T-cell (primary cell): ENCODE measurements at regions not wholly inside any gene's neighbourhood (a gene's known extent, or its start where the extent isn't known, plus 50 kb on each side); places are given as distances from the start of the nearest gene placed in this dataset.

Experiments used
- ATAC-seq, 4 experiments: fragments of 200-7000 bp in 3 of 4; fragments of 150-1000 bp in 1 of 4; cut with Tn5 transposase; replicated peaks in 1 of 4; 1 replicate in 3 of 4; 2 replicates in 1 of 4; pipeline ENCODE4 v1.10.0; 2021; ENCODE audit warnings: moderate library complexity in 3 of 4, mild to moderate bottlenecking in 2 of 4, moderate number of reproducible peaks in 1 of 4
- CTCF ChIA-PET, 2 donors: fragments of 300-600 bp; sonication (Branson Sonifier 250); formaldehyde crosslinking; loops; one replicate each; lab custom pipeline; 2022; ENCODE audit warnings: antibody characterized with exemption in 2 of 2; lab: Charles Lee
- POLR2A ChIA-PET, 2 donors: fragments of 300-600 bp; sonication (Branson Sonifier 250); formaldehyde crosslinking; loops; one replicate each; lab custom pipeline; 2022; ENCODE audit warnings: antibody characterized with exemption in 2 of 2; lab: Charles Lee
- DNase-seq, 35 experiments: peaks; one replicate each; pipeline versions ENCODE4 v3.0.0 to v3.0.0-alpha.2; 2013 to 2023
- H3K27ac ChIP-seq: one replicate; pipeline ENCODE4 v1.5.1; 2013; ENCODE audit warnings: low read length
- H3K27me3 ChIP-seq, 2 experiments: replicated peaks in 1 of 2; 1 replicate in 1 of 2; 2 replicates in 1 of 2; pipeline versions ENCODE4 v1.6.1 to v1.7.0; 2013; ENCODE audit warnings: low read length in 1 of 2, mixed read lengths in 1 of 2; ENCODE audit not compliant: control insufficient read depth in 2 of 2, insufficient read depth in 2 of 2; ENCODE audit errors: extremely low read depth in 1 of 2
- H3K36me3 ChIP-seq, 2 donors: 1 replicate in 1 of 2; 2 replicates in 1 of 2; pipeline versions ENCODE4 v1.6.1 to v1.7.0; 2013; ENCODE audit warnings: low read length in 1 of 2; ENCODE audit not compliant: control insufficient read depth in 2 of 2, insufficient read depth in 1 of 2; ENCODE audit errors: extremely low read depth in 1 of 2
- H3K4me1 ChIP-seq, 2 experiments: 1 replicate in 1 of 2; 2 replicates in 1 of 2; pipeline versions ENCODE4 v1.6.1 to v1.7.0; 2013; ENCODE audit warnings: low read length in 2 of 2, mixed read lengths in 1 of 2; ENCODE audit not compliant: insufficient read depth in 2 of 2, control insufficient read depth in 1 of 2; ENCODE audit errors: extremely low read depth in 1 of 2
- H3K4me3 ChIP-seq, 2 donors: 1 replicate in 1 of 2; 2 replicates in 1 of 2; pipeline versions ENCODE4 v1.5.1 to v1.7.0; 2013; ENCODE audit warnings: mild to moderate bottlenecking in 2 of 2, low read length in 1 of 2, moderate library complexity in 1 of 2; ENCODE audit not compliant: control insufficient read depth in 1 of 2; ENCODE audit errors: extremely low read depth in 1 of 2
- H3K9me3 ChIP-seq: 2 replicates; pipeline ENCODE4 v1.7.0; 2013
- H3K27ac Mint-ChIP-seq, 2 donors: one replicate each; pipeline ENCODE4 v1.8.0; 2020 to 2021; ENCODE audit warnings: mild to moderate bottlenecking in 2 of 2, mixed read lengths in 2 of 2
- H3K27me3 Mint-ChIP-seq, 2 donors: one replicate each; pipeline ENCODE4 v1.8.0; 2021 to 2022; ENCODE audit warnings: mixed read lengths in 2 of 2
- H3K36me3 Mint-ChIP-seq: one replicate; pipeline ENCODE4 v1.8.0; 2021; ENCODE audit warnings: mixed read lengths
- H3K4me1 Mint-ChIP-seq, 3 donors: one replicate each; pipeline ENCODE4 v1.8.0; 2020 to 2022; ENCODE audit warnings: mixed read lengths in 3 of 3, mild to moderate bottlenecking in 1 of 3
- H3K4me3 Mint-ChIP-seq, 3 donors: one replicate each; pipeline ENCODE4 v1.8.0; 2020 to 2022; ENCODE audit warnings: mild to moderate bottlenecking in 3 of 3, mixed read lengths in 3 of 3, moderate library complexity in 3 of 3
- H3K9me3 Mint-ChIP-seq, 3 donors: one replicate each; pipeline ENCODE4 v1.8.0; 2020 to 2022; ENCODE audit warnings: mixed read lengths in 3 of 3
- WGBS: methylation state at CpG from one replicate; pipeline ENCODE4 v1.1.5; 2013; ENCODE audit warnings: missing lambda C conversion rate; ENCODE audit not compliant: insufficient coverage; 5-methylcytosine and 5-hydroxymethylcytosine counted together

DNA sequence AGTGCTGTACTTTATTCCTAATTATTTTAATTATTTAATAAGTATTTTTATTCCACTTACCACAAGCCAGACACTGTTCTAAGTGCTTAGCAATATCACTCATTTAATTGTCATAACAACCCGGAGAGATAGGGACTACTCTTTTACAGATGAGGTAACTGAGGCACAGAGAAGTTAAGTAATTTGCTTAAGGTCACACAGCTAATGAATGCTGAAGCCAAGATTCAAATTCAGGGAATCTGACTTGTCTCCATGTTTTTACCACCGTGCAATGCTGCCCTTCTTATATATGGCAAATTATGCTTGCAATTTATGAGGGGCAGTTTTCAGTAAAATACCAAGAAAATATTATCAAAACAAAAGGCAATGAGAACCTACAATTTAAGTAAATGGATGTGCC lies 168.4 kb upstream of the KIF2A start:
- peaks cover 10 to 16% of the 10 kb centered on the region in 2 donors for H3K27me3 Mint-ChIP-seq
- H3K4me3 ChIP-seq: no peak overlapping the region
- no peak overlapping the region for H3K27ac ChIP-seq
- POLR2A ChIA-PET: no interaction called here
- no peak for DNase-seq
- H3K4me1 Mint-ChIP-seq: no peaks in the 10 kb centered on the region
- H3K36me3 ChIP-seq: no peaks in the 10 kb centered on the region
- peaks cover 0 to 7% of the 10 kb centered on the region in 2 experiments for H3K27me3 ChIP-seq
- WGBS: no CpG with 5 or more reads among the region's 2 CpGs
- H3K4me1 ChIP-seq: no peaks in the 10 kb centered on the region
- no peak overlapping the region for H3K27ac Mint-ChIP-seq
- H3K36me3 Mint-ChIP-seq: no peaks in the 10 kb centered on the region
- no peak for ATAC-seq
- CTCF ChIA-PET: no interaction called here
- H3K9me3 Mint-ChIP-seq: no peaks in the 10 kb centered on the region
- H3K4me3 Mint-ChIP-seq: no peak overlapping the region
- H3K9me3 ChIP-seq: no peaks in the 10 kb centered on the region

DNA sequence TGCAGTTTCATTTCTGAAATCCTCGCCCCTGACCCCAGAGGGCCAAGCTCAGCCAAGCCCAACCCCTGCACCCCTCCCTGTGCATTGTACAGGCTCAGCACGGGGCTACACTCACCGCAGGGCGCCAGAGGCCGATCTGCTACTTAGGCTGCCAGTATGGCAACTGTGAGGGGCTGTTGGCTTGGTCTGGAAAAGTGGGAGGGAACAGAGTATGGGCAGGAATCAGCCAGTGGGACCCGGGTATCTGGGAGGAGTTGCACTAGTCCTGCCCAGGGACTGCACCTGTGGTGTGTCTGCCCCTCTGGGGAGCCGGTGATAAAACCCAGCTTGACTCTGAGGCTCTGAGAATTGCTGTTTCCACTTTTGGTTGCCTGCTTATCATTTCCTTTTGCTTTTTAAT lies 167.4 kb upstream of the KIF2A start:
- no peak overlapping the region for H3K27ac ChIP-seq
- Mint-ChIP-seq H3K4me1 (no peaks in the 10 kb centered on the region), H3K4me3 (no peak overlapping the region), H3K9me3 (no peaks in the 10 kb centered on the region), H3K27me3 (peaks cover 12 to 22% of the 10 kb centered on the region in 2 donors), H3K36me3 (no peaks in the 10 kb centered on the region), H3K27ac (no peak overlapping the region)
- H3K9me3 ChIP-seq: no peaks in the 10 kb centered on the region
- WGBS: 86% methylated on average over 4 of the region's 7 CpGs
- no peaks in the 10 kb centered on the region for H3K4me1 ChIP-seq
- no peaks in the 10 kb centered on the region for H3K36me3 ChIP-seq
- no peak overlapping the region for H3K4me3 ChIP-seq
- CTCF ChIA-PET: no interaction called here
- ATAC-seq (no peak), DNase-seq (no peak)
- peaks cover 0 to 7% of the 10 kb centered on the region in 2 experiments for H3K27me3 ChIP-seq
- POLR2A ChIA-PET: no interaction called here

DNA sequence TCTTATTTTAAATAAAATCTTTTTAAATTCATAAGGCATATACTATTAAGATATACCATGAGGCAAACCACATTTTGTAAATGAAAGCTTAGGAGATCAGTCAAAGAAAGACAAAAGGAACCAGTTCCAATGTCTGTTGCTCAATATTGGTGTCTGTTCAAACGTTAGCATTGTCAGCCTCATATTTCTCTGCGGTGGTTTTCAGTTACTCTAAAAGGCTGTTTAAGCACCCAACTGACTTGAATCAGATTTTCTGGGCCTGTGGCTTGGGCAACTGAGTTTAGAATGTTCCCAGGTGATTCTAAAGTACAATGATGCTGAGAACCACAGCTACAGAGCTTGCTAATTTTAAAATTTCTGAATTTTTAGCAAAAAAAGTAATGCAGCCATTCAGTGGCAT lies 166.3 kb upstream of the KIF2A start:
- Histone ChIP-seq H3K4me3 (no peak overlapping the region), H3K27me3 (peaks cover 0 to 16% of the 10 kb centered on the region in 2 experiments), H3K4me1 (no peaks in the 10 kb centered on the region), H3K36me3 (no peaks in the 10 kb centered on the region), H3K9me3 (no peaks in the 10 kb centered on the region), H3K27ac (no peak overlapping the region)
- H3K27me3 Mint-ChIP-seq: peaks cover 16 to 32% of the 10 kb centered on the region in 2 donors
- H3K9me3 Mint-ChIP-seq: no peaks in the 10 kb centered on the region
- no peaks in the 10 kb centered on the region for H3K4me1 Mint-ChIP-seq
- no peak overlapping the region for H3K27ac Mint-ChIP-seq
- POLR2A ChIA-PET: no interaction called here
- WGBS: 80% methylated on average over 2 of the region's 2 CpGs
- CTCF ChIA-PET: no interaction called here
- no peaks in the 10 kb centered on the region for H3K36me3 Mint-ChIP-seq
- H3K4me3 Mint-ChIP-seq: no peak overlapping the region
- ATAC-seq: no peak
- no peak for DNase-seq

DNA sequence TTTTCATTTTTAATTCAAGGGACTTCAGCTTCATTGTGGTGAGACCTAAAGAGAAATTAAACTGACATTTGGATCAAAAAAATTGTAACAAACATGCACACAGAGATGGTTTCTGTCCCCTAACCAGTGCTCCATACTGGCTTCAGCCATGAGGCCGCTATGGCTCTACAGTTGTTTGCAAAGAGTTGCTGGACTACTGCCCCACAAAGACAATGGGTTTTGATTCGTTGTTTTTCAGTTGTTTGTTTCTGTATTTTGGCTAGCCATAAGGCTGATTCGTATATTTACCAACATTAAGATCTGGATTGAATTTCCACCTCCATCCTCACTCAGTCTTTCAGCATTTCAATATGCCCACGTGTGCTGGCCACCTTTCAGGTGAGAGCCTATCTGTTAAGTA lies 163.7 kb upstream of the KIF2A start:
- ChIA-PET CTCF (no interaction called here), POLR2A (no interaction called here)
- H3K36me3 ChIP-seq: no peaks in the 10 kb centered on the region
- H3K27ac ChIP-seq: no peak overlapping the region
- DNase-seq (no peak), ATAC-seq (no peak)
- no peaks in the 10 kb centered on the region for H3K4me1 ChIP-seq
- H3K4me3 Mint-ChIP-seq: no peak overlapping the region
- H3K36me3 Mint-ChIP-seq: no peaks in the 10 kb centered on the region
- WGBS: 73% methylated on average over 2 of the region's 4 CpGs
- H3K4me3 ChIP-seq: no peak overlapping the region
- peaks cover 23 to 47% of the 10 kb centered on the region in 2 donors for H3K27me3 Mint-ChIP-seq
- no peak overlapping the region for H3K27ac Mint-ChIP-seq
- no peaks in the 10 kb centered on the region for H3K9me3 ChIP-seq
- peaks cover 0 to 3% (median 0%) of the 10 kb centered on the region in 3 donors for H3K9me3 Mint-ChIP-seq
- H3K4me1 Mint-ChIP-seq: no peaks in the 10 kb centered on the region
- H3K27me3 ChIP-seq: peaks cover 0 to 18% of the 10 kb centered on the region in 2 experiments

DNA sequence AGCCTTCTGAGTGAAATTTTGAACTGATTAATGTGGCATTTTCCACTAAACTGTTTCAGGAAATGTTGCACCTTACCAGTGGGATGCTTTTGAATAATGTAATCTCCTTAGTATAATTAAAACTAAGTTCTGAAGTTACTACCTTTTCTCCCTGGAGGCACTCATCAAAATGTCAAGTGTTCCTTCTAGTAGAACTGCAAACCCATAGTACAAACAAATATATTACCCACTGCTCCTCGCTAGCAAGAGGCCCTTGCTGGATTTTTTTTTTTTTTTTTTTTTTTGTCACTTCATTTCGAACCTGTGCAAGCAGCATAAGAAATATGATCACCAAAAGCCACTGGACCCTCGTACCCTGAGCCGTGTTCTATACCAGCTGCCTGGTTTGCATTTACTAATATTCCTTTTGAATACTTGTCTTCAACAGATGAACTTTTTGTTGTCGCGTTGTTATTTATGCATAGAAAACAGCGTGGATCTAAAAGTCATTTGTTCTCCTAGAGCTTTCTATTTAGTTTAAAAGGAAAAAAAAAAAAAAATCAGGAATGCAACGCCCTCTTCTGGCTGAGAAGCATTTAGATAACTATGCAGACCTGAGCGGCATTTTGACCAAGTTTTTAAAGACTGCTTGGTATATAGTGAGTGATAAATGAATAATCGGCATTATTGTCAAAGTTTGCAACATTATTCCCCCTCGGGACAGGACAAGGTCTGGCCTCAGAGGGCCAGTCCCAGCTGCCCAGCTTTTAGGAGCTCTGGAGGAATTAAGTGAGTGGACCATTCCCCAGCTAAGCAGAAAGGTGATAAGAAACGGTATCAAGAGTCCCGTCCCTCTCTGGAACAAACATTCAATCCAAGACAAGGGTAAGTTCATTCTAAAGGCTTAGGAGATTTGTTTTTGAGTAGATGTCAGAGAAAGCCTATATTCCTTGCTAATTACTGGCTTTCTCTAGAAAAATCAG lies 162.5 kb upstream of the KIF2A start:
- H3K4me3 ChIP-seq: no peak overlapping the region
- Mint-ChIP-seq H3K4me3 (no peak overlapping the region), H3K27ac (no peak overlapping the region), H3K27me3 (peaks cover 23 to 49% of the 10 kb centered on the region in 2 donors), H3K4me1 (no peaks in the 10 kb centered on the region), H3K9me3 (peaks cover 0 to 3% (median 0%) of the 10 kb centered on the region in 3 donors), H3K36me3 (no peaks in the 10 kb centered on the region)
- no peak overlapping the region for H3K27ac ChIP-seq
- POLR2A ChIA-PET: no interaction called here
- no peak for DNase-seq
- H3K36me3 ChIP-seq: no peaks in the 10 kb centered on the region
- H3K4me1 ChIP-seq: no peaks in the 10 kb centered on the region
- no peak for ATAC-seq
- peaks cover 0 to 16% of the 10 kb centered on the region in 2 experiments for H3K27me3 ChIP-seq
- no CpG with 5 or more reads among the region's 13 CpGs for WGBS
- H3K9me3 ChIP-seq: no peaks in the 10 kb centered on the region
- CTCF ChIA-PET: interaction anchor here (0.6 to 0.7 kb wide), 4 partner anchors 176 to 1185 kb away, joined by 3 to 4 read pairs (median 4); no protein-coding TSS in a partner anchor

DNA sequence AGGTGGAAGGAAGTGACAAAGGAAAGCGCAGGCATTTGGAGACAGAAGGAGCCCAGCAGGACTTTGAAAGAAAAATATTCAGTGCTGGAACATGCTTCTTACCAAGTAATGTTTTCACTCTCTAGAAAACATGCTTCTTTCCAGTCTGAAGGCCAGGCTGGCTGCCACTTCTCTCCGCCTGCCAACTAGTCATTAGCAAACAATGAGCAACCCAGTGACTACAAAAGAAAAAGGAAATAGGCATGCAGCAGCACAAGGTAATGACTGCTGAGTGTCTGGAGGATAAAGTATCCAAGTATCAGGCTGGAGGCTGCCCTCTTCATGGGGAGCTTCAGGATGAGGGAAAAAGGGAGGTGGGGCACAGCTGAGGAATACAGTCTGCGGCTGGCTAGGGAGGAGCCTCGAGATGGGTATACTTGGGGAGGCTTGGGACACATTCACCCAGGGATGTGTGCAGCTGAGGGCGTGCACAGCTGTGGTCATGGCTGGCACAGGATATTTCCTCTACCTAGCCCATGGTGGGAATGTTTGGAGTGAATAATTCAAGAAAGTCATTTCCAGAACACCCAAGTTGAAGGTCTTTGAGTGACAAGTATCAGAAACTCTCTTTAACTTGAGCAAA lies 161.5 kb upstream of the KIF2A start:
- ChIA-PET POLR2A (no interaction called here), CTCF (no interaction called here)
- ATAC-seq: no peak
- DNase-seq: no peak
- H3K4me3 ChIP-seq: no peak overlapping the region
- no peak overlapping the region for H3K27ac Mint-ChIP-seq
- H3K27ac ChIP-seq: no peak overlapping the region
- H3K27me3 ChIP-seq: peaks cover 0 to 14% of the 10 kb centered on the region in 2 experiments
- H3K4me3 Mint-ChIP-seq: no peak overlapping the region
- H3K4me1 ChIP-seq: no peaks in the 10 kb centered on the region
- WGBS: no CpG with 5 or more reads among the region's 5 CpGs
- no peaks in the 10 kb centered on the region for H3K36me3 Mint-ChIP-seq
- peaks cover 0 to 3% (median 0%) of the 10 kb centered on the region in 3 donors for H3K9me3 Mint-ChIP-seq
- H3K4me1 Mint-ChIP-seq: no peaks in the 10 kb centered on the region
- no peaks in the 10 kb centered on the region for H3K9me3 ChIP-seq
- no peaks in the 10 kb centered on the region for H3K36me3 ChIP-seq
- peaks cover 18 to 45% of the 10 kb centered on the region in 2 donors for H3K27me3 Mint-ChIP-seq
